Effector CD8-positive, alpha-beta T cell (primary cell): ENCODE measurements at regions not wholly inside any gene's neighbourhood (a gene's known extent, or its start where the extent isn't known, plus 50 kb on each side); places are given as distances from the start of the nearest gene placed in this dataset.
"Not testable (repeated sequence)": the region's sequence is repeated elsewhere in the genome, so short reads cannot be mapped to it uniquely, and the experiment has no call there.

Source experiments
- DNase-seq: peaks from one replicate; lab custom pipeline; 2025; lab: John Stamatoyannopoulos, UW

DNA sequence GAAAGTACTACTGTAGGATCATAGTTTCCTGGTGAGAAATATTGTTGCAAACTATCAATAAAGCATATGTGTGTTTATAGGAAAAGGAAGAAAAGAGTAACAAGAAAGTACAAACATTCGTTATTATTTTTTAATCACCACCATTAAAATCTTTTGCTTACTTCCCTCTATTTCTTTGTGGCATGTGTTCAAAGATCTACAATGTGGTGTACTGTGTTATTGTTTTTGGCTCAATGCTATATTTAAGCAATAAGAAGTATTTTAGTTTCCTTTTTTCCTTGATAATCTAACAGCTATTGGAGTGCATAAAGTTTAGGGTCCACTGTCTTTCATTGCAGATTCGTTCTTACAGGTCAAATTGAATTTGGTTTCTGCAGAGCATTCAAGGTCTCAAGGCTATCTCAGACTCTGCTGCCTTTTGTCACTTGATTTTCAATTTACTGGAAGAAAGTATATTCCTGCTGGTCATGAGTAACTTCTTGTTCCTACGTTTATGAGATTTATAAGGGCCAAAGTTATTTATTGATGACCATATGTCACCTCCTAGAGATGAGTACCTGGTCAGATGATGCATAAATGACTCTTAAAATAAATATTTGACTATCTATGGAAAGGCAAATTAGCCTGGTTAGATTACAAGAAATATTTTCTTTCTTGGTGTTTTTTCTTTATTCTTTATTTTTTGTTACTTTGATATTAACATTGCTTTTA, 323.0 kb downstream of the TMEM167A start:
- DNase-seq: no peak

DNA sequence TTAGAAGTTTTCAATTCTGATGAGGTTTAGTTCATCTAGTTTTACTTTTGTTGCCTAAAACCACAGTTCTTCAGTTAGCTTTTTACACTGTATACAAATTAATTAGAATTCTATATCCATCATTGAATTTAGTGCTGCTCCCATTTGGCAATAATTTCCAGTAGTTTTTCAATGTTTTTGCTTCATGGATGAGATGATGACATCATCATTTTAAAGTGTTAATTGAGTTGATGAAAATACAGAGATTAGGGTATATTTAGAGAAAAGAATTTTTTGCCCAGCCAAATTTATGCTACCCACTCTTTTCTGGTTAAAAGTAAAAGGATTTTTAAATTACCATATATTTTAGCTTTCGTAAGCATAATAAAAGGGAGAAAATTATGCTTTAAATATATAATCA, 323.8 kb downstream of the TMEM167A start:
- DNase-seq: no peak

DNA sequence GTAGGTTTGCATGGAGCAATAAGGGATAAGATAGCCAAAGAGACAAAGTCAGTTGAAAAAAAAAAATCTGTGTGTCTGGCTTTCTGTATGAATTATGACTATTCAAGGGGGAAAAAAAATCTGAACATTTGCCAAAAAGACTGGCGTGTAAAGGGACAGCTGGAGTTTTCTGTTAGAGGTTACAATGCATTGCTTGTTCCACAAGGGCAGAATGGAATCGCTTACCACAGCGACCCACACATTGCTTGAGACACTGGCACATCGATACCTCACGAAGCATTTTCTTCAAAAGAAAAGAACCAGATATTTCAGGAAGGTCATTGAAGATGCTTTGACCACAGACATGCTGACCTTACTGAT, 327.8 kb downstream of the TMEM167A start:
- no peak for DNase-seq

DNA sequence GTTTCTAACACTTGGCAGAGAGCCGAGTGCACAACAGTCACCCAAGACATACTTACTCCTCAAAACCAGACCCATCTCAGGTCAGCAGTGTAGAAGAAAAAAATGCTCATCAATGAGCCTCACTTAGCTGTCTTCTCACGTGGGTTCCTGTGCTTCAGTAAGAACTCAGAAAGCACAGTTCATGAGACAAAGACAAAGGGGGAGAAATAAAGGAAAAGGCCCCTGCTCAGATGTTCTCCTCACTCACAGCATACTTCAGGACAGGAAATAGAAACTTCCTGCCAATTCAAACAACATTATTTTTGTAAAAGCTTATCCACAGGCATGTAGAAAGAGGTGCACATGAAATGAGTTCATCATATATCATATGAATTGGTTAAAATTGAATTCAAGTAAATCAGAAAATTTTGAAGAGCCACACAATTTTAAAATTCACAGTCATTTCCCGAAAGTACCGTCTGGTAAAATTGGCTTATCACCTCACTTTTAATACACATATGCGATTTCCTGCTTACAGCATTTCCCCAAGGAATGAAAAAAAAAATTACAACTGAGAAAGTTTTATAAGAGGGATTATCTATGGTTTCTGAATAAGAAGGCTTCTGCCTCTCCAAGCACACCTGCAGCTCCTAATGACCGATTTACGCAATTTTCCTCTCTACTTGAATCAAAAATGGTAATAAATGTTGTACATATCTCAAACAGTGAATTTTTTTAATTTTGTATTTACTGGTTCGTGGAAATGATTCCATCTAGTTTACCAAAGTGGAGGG, 328.3 kb downstream of the TMEM167A start:
- no peak for DNase-seq

DNA sequence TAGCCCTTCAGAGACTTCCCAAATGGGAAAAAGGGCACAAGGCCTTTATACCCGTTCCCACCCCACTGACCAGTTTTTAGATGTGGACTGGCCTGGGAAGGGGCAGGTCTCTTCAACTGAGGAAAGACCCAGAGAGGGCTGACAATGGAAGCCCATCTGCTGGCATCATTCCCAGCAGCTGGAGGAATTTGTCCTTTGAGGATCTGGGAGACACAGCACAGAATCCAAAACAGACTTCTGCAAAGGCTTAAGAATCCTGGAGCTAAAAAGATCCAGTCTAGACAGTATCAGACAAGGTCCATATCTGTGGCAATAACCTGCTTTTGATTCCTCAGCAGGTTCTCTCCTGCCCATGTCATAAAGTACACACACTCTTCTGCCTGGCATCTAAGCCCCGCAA, 329.2 kb downstream of the TMEM167A start:
- no peak for DNase-seq

DNA sequence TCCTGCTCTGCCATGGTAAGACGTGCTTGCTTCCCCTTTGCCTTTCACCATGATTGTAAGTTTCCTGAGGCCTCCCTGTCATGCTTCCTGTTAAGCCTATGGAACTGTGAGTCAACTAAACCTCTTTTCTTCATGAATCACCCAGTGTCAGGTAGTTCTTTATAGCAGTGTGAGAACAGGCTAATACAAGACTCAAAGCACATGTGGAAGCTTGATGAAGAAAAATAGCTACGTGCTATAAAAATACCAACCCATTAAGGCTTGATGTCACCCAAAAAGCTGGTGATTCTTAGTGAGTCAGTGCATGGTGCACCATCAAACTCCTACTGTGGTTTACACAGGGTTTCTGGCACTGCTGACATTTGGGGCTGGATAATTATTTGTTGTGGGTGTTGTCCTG, 332.2 kb downstream of the TMEM167A start:
- no peak for DNase-seq

DNA sequence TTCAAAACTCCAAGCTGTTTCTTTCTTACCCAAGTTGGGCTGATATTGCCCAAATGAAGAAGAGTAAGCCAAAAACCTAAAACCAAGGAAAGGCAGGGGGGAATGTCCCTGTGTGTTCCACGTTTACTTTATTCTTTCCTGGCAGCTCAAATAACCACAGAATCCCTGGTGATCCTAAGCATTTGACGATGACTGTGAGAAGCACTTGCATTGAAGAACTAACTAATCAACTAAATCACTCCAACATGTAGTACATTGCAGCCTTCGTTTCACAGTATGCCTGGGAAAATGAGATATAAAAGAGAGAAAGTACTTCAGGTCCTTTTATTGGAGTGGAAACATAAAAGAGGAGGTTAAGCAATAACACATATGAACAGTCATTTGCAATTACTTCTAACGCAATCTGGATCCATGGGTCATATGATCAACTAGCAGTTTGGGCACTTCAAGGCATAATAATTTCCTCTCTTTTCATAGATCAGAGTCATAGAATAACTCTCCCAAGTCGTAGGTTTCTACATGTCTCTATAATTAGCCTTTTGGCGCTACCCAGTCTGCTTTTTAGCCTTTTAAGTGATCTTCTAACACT, 338.4 kb downstream of the TMEM167A start:
- no peak for DNase-seq

DNA sequence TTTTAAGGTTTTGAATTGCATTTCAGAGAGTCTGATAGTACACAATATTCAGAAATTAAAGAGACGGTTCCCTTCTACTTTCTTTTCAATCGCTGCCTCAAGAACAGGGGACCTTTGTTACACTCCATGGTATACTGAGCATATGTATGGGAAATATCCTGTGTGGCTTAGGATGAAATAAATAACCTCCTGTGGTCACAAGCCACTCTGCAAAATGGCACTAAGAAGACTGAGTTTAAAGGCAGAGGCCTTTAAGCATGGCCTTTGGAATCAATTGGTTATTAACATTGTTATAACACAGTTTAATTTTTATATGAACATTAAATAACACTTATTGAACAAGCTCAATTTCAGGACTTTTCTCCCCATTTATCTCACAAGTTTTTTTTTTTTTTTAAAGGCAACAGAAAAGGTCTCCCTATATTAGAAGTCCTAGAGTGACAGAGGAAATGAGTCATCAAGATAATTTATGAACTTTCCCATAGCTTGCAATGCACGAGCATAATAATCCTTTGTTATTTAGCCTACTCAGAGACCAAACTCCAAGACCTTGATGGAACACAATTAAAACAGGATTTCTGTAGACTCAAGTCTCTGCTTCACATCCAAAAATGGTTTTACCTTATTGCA, 341.9 kb downstream of the TMEM167A start:
- no peak for DNase-seq

DNA sequence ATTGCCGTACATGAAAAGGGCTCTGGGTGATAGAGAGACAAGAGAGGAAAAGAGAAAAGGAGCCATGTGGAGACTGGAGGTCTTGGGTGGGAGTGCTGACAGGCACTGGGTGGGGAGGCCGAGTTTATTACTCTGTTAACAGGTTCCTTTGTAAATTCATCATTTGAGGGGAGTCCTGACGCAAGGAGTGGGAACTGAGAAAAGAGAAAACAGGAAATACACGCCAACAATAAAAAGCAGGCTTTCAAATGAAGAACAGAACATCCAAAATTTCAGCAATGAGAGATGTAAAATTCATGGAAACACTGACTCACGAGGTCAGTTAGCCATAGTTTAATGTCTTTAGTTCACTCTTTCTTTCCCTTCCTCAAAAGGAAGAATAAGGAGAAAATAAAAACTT, 342.8 kb downstream of the TMEM167A start:
- DNase-seq: no peak

DNA sequence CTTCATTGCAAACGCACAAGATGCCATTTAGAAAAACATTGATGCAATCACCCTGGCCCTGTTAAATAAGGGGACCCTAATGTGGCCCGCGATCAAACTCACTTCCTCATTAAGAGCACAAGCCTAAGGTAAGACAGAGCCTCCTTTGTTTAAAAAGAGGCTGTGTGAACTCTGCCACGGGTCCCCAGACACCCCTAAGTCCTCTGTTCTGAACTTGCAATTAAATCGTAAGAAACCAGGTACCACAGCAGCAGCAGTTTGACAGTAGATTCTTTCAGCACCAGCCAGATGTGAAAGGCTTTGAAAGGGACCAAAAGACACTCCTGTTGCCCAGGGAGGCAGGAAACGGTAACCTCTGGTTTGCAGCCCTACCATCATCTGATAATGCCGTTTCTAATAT, 346.3 kb downstream of the TMEM167A start:
- DNase-seq: no peak

DNA sequence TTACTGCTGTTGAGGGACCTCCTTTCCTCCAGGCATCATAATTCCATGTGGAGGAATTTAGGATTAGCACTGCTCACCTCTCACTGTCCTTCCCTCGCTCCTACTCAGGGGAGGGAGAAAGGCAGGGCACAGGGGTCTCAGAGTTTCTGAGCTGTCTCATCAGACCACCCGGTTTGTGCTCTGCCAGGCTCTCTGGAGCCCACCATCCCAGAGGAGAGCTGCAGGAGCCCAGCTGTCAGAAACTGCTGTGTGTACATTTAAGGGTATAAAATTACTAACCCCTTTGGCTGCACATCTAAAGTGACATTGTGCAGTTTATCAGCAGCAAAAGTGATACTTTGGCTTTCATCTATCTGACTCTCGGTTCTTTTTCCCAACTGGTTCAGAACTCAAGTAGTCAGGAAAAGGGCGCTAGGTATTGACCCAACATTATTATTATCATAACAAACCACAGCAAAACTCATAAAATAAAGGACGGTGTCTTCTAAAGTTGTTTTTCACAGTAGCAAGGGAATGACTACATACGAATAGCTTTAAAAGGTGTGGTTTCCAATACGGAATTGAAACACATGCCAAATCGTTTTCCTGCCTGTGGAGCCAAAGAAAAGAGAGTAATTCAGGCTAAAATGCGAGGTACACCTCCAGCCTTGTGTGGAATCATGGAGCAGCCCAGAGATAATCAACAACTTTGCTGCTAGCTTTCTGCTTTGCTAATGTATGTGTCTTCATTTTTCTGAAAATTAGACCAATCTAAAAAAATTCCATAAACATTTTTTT, 348.1 kb downstream of the TMEM167A start:
- DNase-seq: no peak

DNA sequence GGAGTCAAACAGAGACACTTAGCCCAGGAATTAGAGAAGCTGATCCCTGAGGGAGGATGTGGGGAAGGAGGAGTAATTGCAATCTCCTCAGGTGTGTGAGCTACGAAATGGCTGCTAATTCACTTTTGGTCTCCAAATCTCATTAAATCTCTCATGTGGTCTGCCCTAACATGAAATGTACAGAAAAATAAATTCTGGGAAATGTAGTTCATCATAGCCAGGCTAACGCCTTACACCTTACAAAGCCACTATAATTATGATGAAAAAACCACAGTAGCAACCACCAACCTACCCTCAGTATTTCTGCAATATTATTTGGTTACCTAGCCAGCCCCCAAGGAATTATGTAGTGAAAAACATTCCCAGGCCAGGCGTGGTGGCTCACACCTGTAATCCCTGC, 354.0 kb downstream of the TMEM167A start:
- DNase-seq: no peak

DNA sequence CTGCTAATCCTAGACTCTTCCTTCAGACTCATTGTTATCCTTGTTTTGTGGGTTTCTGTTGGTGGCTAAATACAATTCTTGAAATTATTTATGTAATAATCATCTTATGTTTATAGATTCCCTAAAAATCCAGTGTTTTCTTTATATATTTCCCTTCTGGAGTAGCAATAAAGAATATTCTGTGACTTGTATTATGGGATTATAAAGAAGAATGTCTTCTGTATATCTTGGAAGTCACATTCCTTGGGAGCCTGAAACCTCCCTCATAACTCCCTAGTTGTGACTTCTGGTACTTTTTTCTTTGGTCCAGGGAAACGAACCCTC, 356.1 kb downstream of the TMEM167A start:
- no peak for DNase-seq

DNA sequence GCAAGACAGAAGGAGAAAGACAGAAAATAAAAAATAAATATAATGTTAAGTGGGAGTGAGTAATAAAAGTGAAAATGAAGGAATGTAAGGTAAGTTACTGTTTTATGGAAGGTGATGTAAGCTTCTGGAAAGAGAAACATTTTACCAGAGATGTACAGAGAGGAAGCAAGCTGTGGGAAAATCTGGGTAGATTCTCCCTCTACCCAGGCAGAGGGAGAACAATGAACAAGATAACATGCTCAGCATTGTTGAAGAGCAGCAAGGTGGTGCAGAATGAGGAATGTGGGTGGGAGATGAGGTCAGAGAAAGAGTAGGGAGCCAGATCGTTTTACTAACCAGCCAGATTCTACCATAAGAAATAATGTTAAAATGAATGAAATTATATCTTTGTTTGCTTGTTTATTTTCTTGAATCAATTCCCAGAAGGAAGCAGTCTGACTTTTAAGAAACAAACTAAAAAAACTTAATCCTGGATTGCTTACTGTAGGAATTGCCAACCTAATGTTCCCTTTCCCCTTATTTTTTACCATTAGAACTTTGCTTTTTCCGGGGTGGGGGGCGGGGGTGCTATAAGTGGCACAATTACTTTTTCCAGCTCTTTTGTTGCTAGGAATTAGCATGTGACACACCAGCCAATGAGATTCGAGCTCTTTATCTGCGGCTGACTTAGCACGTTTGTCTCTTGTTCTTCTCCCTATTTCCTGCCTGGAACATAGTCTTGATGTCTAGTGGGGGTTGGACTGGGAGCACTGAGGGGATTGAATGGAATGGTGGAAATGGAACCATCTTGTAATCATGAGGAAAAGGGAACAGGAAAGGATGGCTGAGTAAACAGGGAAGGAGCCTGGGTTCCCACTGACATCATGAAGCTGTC, 356.7 kb downstream of the TMEM167A start:
- DNase-seq: no peak

DNA sequence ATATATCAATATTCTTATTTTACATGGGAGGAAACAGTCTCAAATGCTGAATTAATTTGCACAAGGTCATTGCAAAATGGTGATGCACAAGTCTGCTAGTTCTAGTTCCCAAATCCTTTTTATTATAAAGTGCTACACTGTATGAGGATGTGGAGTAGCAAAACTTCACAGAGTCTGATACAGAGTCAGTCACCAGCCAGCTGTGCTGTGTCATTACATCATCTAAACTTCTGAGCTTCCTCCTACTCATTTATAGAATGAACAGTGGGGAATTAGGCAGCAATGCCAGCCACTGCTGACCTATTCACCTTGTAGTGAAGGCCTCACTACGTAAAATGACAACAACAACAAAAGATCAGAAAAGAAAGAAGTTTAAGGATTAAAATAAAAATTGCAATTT, 357.8 kb downstream of the TMEM167A start:
- no peak for DNase-seq

DNA sequence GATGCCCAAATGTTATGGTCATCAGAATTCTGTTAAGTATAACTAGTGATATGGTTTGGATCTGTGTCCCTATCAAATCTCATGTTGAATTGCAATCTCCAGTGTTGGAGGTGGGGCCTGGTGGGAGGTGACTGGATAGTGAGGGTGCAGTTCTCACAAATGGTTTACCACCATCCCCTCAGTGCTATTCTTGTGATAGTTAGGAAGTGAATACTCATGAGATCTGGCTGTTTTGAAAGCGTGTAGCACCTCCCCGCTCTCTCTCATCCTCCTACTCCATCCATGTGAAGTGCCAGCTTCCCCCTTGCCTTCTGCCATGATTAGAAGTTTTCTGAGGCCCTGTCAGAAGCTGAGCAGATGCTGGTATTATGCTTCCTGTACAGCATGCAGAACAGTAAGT, 359.5 kb downstream of the TMEM167A start:
- DNase-seq: no peak

DNA sequence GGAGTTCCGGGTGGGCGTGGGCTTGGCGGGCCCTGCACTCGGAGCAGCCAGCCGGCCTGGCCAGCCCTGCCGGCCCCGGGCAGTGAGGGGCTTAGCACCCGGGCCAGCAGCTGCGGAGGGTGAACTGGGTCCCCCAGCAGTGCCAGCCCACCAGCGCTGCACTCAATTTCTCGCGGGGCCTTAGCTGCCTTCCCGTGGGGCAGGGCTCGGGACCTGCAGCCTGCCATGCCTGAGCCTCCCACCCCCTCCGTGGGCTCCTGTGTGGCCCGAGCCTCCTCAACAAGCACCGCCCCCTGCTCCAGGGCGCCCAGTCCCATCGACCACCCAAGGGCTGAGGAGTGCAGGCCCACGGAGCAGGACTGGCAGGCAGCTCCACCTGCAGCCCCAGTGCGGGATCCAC, 362.5 kb downstream of the TMEM167A start:
- DNase-seq: not testable (repeated sequence)

DNA sequence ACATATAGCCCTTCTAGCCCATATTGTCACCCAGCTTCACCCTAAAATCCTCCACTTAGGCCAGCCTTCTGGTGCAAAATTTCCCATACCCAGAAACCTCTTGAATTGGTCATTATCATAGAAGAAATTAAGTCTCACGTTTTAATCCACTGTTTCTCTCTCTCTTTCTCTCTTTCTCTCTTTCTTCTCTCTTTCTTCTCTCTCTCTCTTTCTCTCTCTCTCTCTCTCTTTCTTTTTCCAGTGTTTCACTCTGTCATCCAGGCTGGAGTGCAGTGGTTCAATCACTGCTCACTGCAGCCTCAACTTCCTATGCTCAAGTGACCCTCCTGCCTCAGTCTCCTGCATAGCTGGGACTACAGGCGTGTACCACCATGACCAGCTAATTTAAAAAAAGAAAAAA, 363.4 kb downstream of the TMEM167A start:
- DNase-seq: no peak

DNA sequence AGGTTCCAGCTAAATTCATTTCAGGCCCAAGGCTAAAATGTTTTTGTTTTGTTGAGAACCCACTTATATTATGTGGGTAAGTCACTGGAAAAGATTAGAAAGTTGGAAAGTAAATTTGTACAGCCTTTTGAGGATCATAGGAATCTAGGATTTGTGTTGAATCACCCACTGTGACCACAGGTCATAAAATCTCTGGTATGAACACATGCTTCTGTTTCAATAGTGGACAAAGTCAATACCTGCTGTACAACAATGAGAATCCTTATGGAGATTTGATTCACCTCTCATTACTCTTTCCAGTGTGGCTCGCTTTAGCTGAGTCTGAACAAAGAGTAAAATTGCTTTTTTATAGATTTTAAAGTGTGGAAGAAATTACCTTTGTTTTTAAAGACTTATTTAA, 369.5 kb downstream of the TMEM167A start:
- no peak for DNase-seq

DNA sequence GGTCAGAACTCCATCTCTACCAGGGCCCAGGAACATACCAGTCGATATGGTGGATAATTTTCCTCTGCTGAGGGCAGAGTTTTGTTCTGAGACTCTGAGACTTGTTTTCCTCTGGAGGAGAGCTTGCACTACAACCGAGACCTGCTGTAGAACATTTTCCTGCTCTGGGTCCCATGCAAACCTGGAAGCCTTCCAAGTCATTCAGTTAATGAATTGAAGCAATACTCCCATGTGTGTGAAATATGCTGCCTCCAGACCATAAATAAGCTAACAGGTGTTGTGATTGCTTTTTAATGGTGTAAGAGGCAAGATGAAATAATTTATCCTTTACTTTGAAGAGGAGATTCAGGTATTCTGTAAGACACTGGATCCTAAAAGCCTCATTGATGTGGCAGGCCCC, 372.8 kb downstream of the TMEM167A start:
- no peak for DNase-seq

DNA sequence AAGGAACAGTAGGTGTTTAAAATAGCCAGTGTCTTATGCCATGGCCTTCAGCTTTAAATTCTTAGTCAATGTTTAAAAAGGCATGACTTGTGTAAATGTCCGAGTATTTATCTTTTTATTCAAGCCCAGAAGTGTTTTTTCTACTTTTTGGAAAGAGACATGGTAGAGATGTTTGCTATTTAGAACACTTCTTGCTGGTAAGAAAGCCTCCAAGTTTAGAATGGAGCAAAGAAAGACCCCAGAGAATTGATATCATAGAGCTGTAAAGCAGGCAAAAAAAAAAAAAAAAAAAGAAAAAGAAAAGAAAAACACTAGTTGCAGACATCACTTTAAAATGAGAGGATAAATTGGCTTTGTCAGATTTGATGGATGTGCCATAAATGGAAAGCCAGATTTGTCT, 375.1 kb downstream of the TMEM167A start:
- DNase-seq: no peak
